GM10248 (cell line): ENCODE measurements at regions not wholly inside any gene's neighbourhood (a gene's known extent, or its start where the extent isn't known, plus 50 kb on each side); places are given as distances from the start of the nearest gene placed in this dataset.

Experiments
- CTCF ChIA-PET: fragments of 300-600 bp; sonication (Branson Sonifier 250); formaldehyde crosslinking; extraction: SDS; loops from one replicate; lab custom pipeline; 2021; ENCODE audit warnings: antibody characterized with exemption; lab: Yijun Ruan, JAX
- POLR2A ChIA-PET: fragments of 350-650 bp; sonication (Branson Sonifier 250); formaldehyde crosslinking; extraction: SDS; loops from one replicate; lab custom pipeline; 2020; ENCODE audit warnings: antibody characterized with exemption; lab: Yijun Ruan, JAX
- DNase-seq: peaks from one replicate; pipeline ENCODE4 v3.0.0; 2012; ENCODE audit errors: extremely low spot score
- TF ChIP-seq, protein P1 (sequence below): IDR thresholded peaks from 2 replicates; pipeline ENCODE4 v1.5.1; 2012; ENCODE audit warnings: mild to moderate bottlenecking, low read depth; ENCODE audit errors: extremely low read depth, missing control alignments, control extremely low read depth

DNA sequence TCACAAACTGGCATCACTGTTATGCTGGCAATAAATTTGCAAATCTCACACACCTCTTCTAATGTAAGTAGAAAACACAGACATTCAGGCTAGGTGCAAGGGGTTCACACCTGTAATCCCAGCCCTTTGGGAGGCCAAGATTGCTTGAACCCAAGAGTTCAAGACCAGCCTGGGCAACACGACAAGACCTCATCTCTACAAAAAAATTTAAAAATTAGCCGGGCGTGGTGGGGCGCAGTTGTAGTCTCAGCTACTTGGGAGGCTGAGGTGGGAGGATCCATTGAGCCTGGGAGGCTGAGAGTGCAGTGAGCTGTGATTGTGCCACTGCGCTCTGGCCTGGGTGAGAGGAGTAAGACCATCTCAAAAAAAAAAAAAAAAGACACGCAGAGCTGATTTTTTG lies 83.1 kb upstream of the ENPP6 start:
- TF ChIP-seq, protein P1, sequence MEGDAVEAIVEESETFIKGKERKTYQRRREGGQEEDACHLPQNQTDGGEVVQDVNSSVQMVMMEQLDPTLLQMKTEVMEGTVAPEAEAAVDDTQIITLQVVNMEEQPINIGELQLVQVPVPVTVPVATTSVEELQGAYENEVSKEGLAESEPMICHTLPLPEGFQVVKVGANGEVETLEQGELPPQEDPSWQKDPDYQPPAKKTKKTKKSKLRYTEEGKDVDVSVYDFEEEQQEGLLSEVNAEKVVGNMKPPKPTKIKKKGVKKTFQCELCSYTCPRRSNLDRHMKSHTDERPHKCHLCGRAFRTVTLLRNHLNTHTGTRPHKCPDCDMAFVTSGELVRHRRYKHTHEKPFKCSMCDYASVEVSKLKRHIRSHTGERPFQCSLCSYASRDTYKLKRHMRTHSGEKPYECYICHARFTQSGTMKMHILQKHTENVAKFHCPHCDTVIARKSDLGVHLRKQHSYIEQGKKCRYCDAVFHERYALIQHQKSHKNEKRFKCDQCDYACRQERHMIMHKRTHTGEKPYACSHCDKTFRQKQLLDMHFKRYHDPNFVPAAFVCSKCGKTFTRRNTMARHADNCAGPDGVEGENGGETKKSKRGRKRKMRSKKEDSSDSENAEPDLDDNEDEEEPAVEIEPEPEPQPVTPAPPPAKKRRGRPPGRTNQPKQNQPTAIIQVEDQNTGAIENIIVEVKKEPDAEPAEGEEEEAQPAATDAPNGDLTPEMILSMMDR: no peak
- POLR2A ChIA-PET: interaction anchor here (0.7 kb wide), 1 partner anchor 26 kb away, joined by 3 read pairs; no protein-coding TSS in a partner anchor
- DNase-seq: no peak
- CTCF ChIA-PET: interaction anchor here (0.9 to 2.4 kb wide), 6 partner anchors 9 to 37 kb away, joined by 3 to 9 read pairs (median 6); no protein-coding TSS in a partner anchor

DNA sequence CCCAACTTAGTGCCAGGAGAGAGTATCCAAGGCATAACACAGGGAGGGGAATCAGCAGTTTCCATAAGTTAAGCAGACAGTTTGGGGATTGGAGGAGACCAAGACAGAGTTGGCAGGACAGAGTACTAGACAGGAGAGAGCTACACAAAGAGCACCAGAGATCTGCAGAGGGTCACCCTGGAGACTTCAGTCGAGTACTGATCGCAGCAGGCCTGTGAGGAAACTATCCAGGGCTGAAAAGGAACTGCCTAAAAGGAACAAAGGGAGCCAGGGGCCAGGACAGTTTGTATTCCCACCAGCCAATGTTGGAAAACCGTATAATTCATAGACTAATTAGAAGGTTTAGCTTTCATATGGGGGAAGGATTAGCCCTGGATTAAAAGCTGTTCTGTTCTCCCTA lies 80.6 kb upstream of the ENPP6 start:
- no peak for DNase-seq
- ChIA-PET POLR2A (interaction anchor here (0.5 to 0.7 kb wide), 3 partner anchors 351 to 550 kb away, joined by 3 to 5 read pairs (median 3); partner anchors contain the start of genes CASP3 and PRIMPOL), CTCF (interaction anchor here (0.9 to 1.7 kb wide), 4 partner anchors 9 to 30 kb away, joined by 3 to 6 read pairs (median 4); no protein-coding TSS in a partner anchor)
- TF ChIP-seq, protein P1: no peak

DNA sequence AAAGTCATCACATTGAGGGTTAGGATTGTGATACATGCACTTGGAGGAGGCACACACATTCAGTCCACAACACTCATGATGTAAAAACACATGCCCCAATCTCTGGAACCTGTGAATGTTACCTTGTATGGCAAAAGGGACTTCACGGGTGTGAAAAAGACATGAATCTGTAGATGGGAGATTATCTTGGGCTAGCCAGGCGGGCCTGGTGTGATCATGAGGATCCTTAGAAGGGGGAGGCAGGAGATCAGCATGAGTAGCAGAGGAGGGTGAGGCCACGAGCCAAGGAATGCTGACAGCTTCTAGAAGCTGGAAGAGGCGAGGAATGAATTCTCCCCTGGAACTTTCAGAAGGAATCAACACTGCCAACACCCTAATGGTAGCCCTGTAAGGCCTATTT lies 77.5 kb upstream of the ENPP6 start:
- POLR2A ChIA-PET: no interaction called here
- CTCF ChIA-PET: no interaction called here
- DNase-seq: no peak
- TF ChIP-seq, protein P1: no peak

DNA sequence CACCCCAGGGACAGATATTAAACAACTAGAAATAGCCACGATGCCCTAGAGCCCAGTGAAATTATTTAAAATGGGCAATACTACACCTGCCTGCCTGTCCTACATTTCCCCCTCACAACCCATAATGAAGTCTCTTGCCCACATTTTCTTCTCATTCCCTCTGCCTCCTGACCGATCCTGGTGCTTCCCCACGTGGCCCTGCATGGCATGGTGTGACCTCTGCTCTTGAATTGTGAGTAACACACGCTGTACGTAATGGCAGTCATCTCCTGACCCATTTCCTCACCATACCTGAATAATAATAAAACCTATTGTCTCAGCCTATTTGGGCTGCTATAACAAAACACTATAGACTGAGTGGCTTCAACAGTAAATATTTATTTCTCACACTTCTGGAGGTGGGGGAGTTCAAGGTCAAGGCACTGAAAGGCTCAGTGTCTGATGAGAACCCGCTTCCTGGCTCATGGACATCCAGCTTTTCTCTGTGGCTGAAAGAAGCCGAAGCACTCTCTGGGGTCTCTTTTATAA lies 77.0 kb upstream of the ENPP6 start:
- ChIA-PET POLR2A (no interaction called here), CTCF (interaction anchor here (1.0 kb wide), 1 partner anchor 19 kb away, joined by 3 read pairs; no protein-coding TSS in a partner anchor)

DNA sequence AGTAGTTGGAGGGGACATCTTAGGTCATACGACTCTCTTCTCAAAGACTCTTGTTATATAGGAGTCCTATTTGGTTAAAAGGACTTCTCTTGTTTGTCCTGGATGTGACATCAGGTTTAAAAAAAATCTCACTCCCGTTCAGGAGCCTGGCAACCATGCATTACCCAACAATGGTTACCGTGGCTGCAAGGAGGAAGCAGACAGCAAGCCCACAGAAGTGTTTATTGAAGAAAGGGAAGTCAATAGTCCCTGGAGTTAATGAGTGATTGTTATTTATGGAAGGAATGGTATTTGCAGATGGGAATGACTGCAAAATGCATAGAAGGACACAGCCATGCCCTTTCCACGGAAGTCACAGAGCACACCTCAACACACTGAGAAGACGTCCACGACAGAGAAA lies 75.9 kb upstream of the ENPP6 start:
- ChIA-PET CTCF (interaction anchor here (1.0 to 3.0 kb wide), 5 partner anchors 10 to 21 kb away, joined by 3 to 15 read pairs (median 8); no protein-coding TSS in a partner anchor), POLR2A (interaction anchor here (0.7 to 0.9 kb wide), 2 partner anchors 10 to 12 kb away, joined by 3 read pairs; no protein-coding TSS in a partner anchor)
- no peak for DNase-seq
- TF ChIP-seq, protein P1: no peak

More for the DNA sequence above, 77.0 kb upstream of the ENPP6 start:
- no peak for DNase-seq
- TF ChIP-seq, protein P1: no peak

DNA sequence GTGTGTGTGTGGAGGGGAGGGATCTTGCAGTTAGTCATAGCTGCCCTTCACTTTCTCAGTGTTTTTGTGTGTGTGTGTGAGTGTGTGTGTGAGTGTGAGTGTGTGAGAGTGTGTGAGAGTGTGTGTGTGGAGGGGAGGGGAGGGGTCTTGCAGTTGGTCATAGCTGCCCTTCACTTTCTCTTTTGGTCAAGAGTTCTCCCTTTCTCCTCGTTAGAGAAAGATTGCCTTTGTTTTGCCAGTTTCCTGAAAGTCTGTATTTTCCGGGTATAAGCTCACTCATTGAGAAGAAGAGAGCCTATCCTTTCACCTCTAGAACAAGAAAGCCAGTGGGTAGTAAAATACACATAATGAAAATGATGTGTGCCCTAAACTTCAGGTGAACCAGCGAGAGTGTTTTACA lies 75.2 kb upstream of the ENPP6 start:
- POLR2A ChIA-PET: interaction anchor here (0.6 to 0.9 kb wide), 3 partner anchors 9 to 605 kb away, joined by 3 to 4 read pairs (median 3); no protein-coding TSS in a partner anchor
- CTCF ChIA-PET: interaction anchor here (0.9 to 3.0 kb wide), 7 partner anchors 9 to 31 kb away, joined by 3 to 15 read pairs (median 7); no protein-coding TSS in a partner anchor
- DNase-seq: no peak
- TF ChIP-seq, protein P1: no peak
